Natural killer cell (primary cell): ENCODE measurements at regions not wholly inside any gene's neighbourhood (a gene's known extent, or its start where the extent isn't known, plus 50 kb on each side); places are given as distances from the start of the nearest gene placed in this dataset.
"Not testable (repeated sequence)": the region's sequence is repeated elsewhere in the genome, so short reads cannot be mapped to it uniquely, and the experiment has no call there.

Source experiments
- ATAC-seq, 3 donors: fragments of 150-1000 bp in 2 of 3; fragments of 200-7000 bp in 1 of 3; cut with Tn5 transposase; 1 replicate in 1 of 3; 2 replicates in 2 of 3; pipeline ENCODE4 v1.10.0; 2021; ENCODE audit warnings: mild to moderate bottlenecking in 2 of 3, moderate library complexity in 2 of 3
- DNase-seq, 2 donors: peaks; one replicate each; pipeline versions ENCODE4 v3.0.0 to v3.0.0-alpha.2; 2013 to 2021; ENCODE audit warnings: mixed read lengths in 1 of 2
- H3K27ac ChIP-seq: one replicate; pipeline ENCODE4 v1.5.1; 2013; ENCODE audit warnings: mild to moderate bottlenecking, low read length
- H3K27me3 ChIP-seq: one replicate; pipeline ENCODE4 v1.6.1; 2013; ENCODE audit warnings: low read length; ENCODE audit not compliant: control insufficient read depth, insufficient read depth
- H3K36me3 ChIP-seq: one replicate; pipeline ENCODE4 v1.6.1; 2013; ENCODE audit warnings: low read length; ENCODE audit not compliant: control insufficient read depth, insufficient read depth
- H3K4me1 ChIP-seq: one replicate; pipeline ENCODE4 v1.6.1; 2013; ENCODE audit warnings: low read length; ENCODE audit not compliant: control insufficient read depth, insufficient read depth
- H3K4me3 ChIP-seq: one replicate; pipeline ENCODE4 v1.5.1; 2013; ENCODE audit warnings: low read length
- H3K9me3 ChIP-seq: one replicate; pipeline ENCODE4 v1.6.1; 2013; ENCODE audit warnings: low read length; ENCODE audit not compliant: control insufficient read depth, insufficient read depth
- H3K27ac Mint-ChIP-seq, 2 donors: one replicate each; pipeline ENCODE4 v1.8.0; 2022; ENCODE audit warnings: mild to moderate bottlenecking in 2 of 2, mixed read lengths in 2 of 2, moderate library complexity in 1 of 2
- H3K27me3 Mint-ChIP-seq, 2 donors: one replicate each; pipeline ENCODE4 v1.8.0; 2022; ENCODE audit warnings: low read depth in 2 of 2, mixed read lengths in 2 of 2
- H3K36me3 Mint-ChIP-seq: one replicate; pipeline ENCODE4 v1.8.0; 2022; ENCODE audit warnings: mixed read lengths
- H3K4me1 Mint-ChIP-seq, 2 donors: one replicate each; pipeline ENCODE4 v1.8.0; 2022; ENCODE audit warnings: mixed read lengths in 2 of 2
- H3K4me3 Mint-ChIP-seq: one replicate; pipeline ENCODE4 v1.8.0; 2022; ENCODE audit warnings: mild to moderate bottlenecking, moderate library complexity, mixed read lengths
- H3K9me3 Mint-ChIP-seq, 2 donors: one replicate each; pipeline ENCODE4 v1.8.0; 2022; ENCODE audit warnings: mixed read lengths in 2 of 2
- WGBS: methylation state at CpG from one replicate; pipeline ENCODE4 v1.1.7; 2013; ENCODE audit warnings: missing lambda C conversion rate; ENCODE audit not compliant: insufficient coverage; 5-methylcytosine and 5-hydroxymethylcytosine counted together
- intact Hi-C: fragments of 100-400 bp; cut with micrococcal nuclease; formaldehyde crosslinking; loops from one replicate; pipeline ENCODE4 v1.14.2; 2022
- TF ChIP-seq, protein P1 (sequence below): fragments of 200-600 bp; IDR thresholded peaks from one replicate; pipeline ENCODE4 v1.8.0; 2022; ENCODE audit warnings: antibody characterized with exemption

DNA sequence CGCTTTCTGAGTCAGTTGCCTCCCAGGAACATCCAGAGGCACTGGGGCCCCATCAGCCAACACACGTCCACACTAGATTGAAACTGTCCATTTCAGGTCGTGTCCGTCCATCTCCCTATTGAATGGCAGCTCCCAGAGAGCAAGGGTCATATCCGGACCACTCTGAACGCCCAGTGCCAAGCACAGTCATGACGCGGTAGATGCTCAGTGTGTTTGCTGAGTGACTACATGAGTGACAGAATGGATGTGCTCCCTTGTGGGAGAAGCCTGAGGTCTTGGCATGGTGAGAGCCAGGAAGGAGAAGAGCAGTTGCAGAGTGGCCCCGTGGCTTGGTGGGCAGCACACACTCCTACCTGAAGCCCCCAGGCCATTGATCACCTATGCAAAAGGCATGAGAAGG is 92.5 kb upstream of the CUX1 start:
- WGBS: 88% methylated on average over 9 of the region's 9 CpGs
- Histone ChIP-seq H3K36me3 (no peaks in the 10 kb centered on the region), H3K9me3 (peaks cover 2% of the 10 kb centered on the region), H3K4me3 (no peak overlapping the region), H3K27ac (no peak overlapping the region), H3K27me3 (no peaks in the 10 kb centered on the region), H3K4me1 (peaks cover 3% of the 10 kb centered on the region)
- TF ChIP-seq, protein P1, sequence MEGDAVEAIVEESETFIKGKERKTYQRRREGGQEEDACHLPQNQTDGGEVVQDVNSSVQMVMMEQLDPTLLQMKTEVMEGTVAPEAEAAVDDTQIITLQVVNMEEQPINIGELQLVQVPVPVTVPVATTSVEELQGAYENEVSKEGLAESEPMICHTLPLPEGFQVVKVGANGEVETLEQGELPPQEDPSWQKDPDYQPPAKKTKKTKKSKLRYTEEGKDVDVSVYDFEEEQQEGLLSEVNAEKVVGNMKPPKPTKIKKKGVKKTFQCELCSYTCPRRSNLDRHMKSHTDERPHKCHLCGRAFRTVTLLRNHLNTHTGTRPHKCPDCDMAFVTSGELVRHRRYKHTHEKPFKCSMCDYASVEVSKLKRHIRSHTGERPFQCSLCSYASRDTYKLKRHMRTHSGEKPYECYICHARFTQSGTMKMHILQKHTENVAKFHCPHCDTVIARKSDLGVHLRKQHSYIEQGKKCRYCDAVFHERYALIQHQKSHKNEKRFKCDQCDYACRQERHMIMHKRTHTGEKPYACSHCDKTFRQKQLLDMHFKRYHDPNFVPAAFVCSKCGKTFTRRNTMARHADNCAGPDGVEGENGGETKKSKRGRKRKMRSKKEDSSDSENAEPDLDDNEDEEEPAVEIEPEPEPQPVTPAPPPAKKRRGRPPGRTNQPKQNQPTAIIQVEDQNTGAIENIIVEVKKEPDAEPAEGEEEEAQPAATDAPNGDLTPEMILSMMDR: no peak
- no peaks in the 10 kb centered on the region for H3K36me3 Mint-ChIP-seq
- ATAC-seq (no peak), DNase-seq (no peak)
- intact Hi-C loops: no loop called here
- no peak overlapping the region for H3K27ac Mint-ChIP-seq
- H3K27me3 Mint-ChIP-seq: no peaks in the 10 kb centered on the region
- H3K9me3 Mint-ChIP-seq: peaks cover 0 to 2% of the 10 kb centered on the region in 2 donors
- no peak overlapping the region for H3K4me3 Mint-ChIP-seq
- peaks cover 0 to 4% of the 10 kb centered on the region in 2 donors for H3K4me1 Mint-ChIP-seq

GRCh38 chr7:101725921-101726320 is 91.5 kb upstream of the CUX1 start:
- H3K4me1 Mint-ChIP-seq: no peaks in the 10 kb centered on the region
- Histone ChIP-seq H3K4me1 (peaks cover 3% of the 10 kb centered on the region), H3K9me3 (peaks cover 2% of the 10 kb centered on the region), H3K4me3 (no peak overlapping the region), H3K36me3 (no peaks in the 10 kb centered on the region), H3K27me3 (no peaks in the 10 kb centered on the region), H3K27ac (no peak overlapping the region)
- intact Hi-C loops: no loop called here
- H3K36me3 Mint-ChIP-seq: no peaks in the 10 kb centered on the region
- 79% methylated on average over 7 of the region's 7 CpGs for WGBS
- no peak overlapping the region for H3K4me3 Mint-ChIP-seq
- ATAC-seq (no peak), DNase-seq (no peak)
- no peak overlapping the region for H3K27ac Mint-ChIP-seq
- peaks cover 0 to 2% of the 10 kb centered on the region in 2 donors for H3K9me3 Mint-ChIP-seq
- TF ChIP-seq, protein P1: no peak
- no peaks in the 10 kb centered on the region for H3K27me3 Mint-ChIP-seq

DNA sequence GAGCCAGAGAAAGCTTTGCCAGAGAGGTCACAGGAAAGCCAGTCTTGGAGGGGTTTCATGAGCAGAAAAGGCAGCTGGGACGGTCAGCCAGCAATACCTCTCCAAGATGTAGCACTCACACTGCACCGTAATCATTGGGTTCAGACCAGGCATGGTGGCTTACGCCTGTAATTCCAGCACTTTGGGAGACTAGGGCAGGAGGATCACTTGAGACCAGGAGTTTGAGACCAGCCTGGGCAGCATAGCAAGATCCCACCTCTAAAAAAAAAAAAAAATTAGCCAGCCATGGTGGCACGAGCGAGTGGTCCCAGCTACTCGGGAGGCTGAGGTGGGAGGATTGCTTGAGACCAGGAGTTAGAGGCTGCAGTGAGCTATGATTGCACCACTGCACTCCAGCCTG is 90.2 kb upstream of the CUX1 start:
- TF ChIP-seq, protein P1: no peak
- no peak overlapping the region for H3K4me3 Mint-ChIP-seq
- H3K9me3 Mint-ChIP-seq: peaks cover 0 to 2% of the 10 kb centered on the region in 2 donors
- intact Hi-C loops: no loop called here
- 98% methylated on average over 6 of the region's 6 CpGs for WGBS
- DNase-seq (no peak), ATAC-seq (no peak)
- Histone ChIP-seq H3K27ac (no peak overlapping the region), H3K4me3 (no peak overlapping the region), H3K4me1 (peaks cover 3% of the 10 kb centered on the region), H3K9me3 (peaks cover 2% of the 10 kb centered on the region), H3K27me3 (no peaks in the 10 kb centered on the region), H3K36me3 (no peaks in the 10 kb centered on the region)
- no peaks in the 10 kb centered on the region for H3K27me3 Mint-ChIP-seq
- no peaks in the 10 kb centered on the region for H3K4me1 Mint-ChIP-seq
- H3K36me3 Mint-ChIP-seq: no peaks in the 10 kb centered on the region
- no peak overlapping the region for H3K27ac Mint-ChIP-seq

DNA sequence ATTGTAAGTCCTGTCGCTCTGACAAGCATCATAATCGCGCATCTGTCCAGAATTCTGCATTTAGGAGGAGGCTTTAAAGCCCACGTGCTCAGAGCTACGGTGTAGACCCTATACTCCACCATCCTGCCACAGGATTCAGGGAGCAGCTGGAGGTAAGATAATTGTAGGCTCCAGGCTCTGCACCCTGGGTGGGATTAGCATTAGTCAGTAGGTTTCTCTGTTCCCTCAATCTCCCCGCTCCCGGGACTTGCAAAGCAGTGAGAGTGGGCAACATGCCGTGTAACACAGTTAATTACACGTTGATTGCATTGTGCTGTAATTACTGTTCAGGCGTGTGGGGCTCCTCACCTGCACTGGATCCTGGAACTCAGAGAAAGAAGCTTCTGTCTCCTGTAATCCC is 89.3 kb upstream of the CUX1 start:
- no peak for DNase-seq
- Mint-ChIP-seq H3K9me3 (peaks cover 0 to 2% of the 10 kb centered on the region in 2 donors), H3K27ac (no peak overlapping the region), H3K4me3 (no peak overlapping the region), H3K36me3 (no peaks in the 10 kb centered on the region), H3K4me1 (no peaks in the 10 kb centered on the region), H3K27me3 (no peaks in the 10 kb centered on the region)
- ATAC-seq: no peak
- TF ChIP-seq, protein P1: no peak
- 82% methylated on average over 9 of the region's 10 CpGs for WGBS
- Histone ChIP-seq H3K27ac (no peak overlapping the region), H3K9me3 (peaks cover 2% of the 10 kb centered on the region), H3K27me3 (no peaks in the 10 kb centered on the region), H3K4me3 (no peak overlapping the region), H3K36me3 (no peaks in the 10 kb centered on the region), H3K4me1 (peaks cover 3% of the 10 kb centered on the region)
- intact Hi-C loops: no loop called here

DNA sequence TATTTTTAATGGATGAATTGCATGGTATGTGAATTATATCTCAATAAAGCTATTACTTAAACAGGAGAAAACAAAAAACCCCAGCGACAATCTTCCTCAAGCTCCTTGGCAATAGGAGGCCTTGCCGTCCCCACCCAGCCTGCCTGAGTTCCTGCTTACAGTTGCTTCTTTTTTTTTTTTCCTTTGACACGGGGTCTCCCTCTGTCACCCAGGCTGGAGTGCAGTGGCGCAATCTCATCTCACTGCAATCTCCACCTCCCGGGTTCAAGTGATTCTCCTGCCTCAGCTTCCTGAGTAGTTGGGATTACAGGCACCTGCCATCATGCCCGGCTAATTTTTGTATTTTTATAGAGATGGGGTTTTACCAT is 88.6 kb upstream of the CUX1 start:
- H3K4me3 Mint-ChIP-seq, DNase-seq, H3K9me3 ChIP-seq, H3K4me1 Mint-ChIP-seq, H3K27me3 ChIP-seq, H3K27ac Mint-ChIP-seq, H3K4me1 ChIP-seq, intact Hi-C loops, ATAC-seq, H3K9me3 Mint-ChIP-seq, H3K27me3 Mint-ChIP-seq, H3K27ac ChIP-seq, H3K4me3 ChIP-seq, H3K36me3 Mint-ChIP-seq, H3K36me3 ChIP-seq: not testable (repeated sequence)
- WGBS: 65% methylated on average over 5 of the region's 6 CpGs
